ENCODE measurements at regions not wholly inside any gene's neighbourhood (a gene's known extent, or its start where the extent isn't known, plus 50 kb on each side); places are given as distances from the start of the nearest gene placed in this dataset.
"Not testable (repeated sequence)": the region's sequence is repeated elsewhere in the genome, so short reads cannot be mapped to it uniquely, and the experiment has no call there.

DNA sequence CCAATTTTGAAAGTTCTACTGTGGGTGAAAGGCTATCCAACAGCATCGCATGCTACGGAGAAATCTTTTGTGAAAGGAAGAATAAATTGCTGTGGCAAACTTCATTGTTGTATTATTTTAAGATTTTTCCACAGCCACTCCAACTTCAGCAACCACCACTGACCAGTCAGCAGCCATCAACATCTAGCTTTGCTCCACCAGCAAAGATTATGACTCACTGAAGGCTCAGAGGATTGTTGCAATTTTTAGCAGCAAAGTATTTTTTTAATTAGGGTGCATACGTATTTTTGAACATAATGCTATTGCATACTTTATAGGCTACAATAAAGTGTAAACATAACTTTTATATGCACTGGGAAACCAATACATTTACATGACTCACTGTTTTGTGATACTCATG, 493.5 kb downstream of the TFAP2A start:
- no peak for DNase-seq

DNA sequence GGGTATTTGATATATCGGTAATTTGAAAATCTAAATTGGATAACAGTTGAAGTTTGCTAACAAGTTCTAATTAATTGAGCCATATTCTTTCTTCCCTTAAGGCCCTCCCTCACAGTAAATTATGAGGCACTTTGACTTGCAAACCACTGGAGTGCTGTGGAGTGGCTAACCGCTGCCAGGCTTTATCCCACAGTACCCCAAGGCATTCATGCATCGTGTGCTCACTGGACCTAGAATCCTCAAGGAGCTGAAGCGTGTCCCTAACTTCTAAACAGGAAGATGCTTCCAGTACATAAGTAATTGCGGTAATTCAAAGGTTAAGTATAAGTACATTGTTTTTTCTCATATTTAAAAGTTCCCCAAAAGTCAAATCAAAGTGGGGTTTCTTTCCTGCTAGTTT, 499.9 kb downstream of the TFAP2A start:
- DNase-seq = no peak

DNA sequence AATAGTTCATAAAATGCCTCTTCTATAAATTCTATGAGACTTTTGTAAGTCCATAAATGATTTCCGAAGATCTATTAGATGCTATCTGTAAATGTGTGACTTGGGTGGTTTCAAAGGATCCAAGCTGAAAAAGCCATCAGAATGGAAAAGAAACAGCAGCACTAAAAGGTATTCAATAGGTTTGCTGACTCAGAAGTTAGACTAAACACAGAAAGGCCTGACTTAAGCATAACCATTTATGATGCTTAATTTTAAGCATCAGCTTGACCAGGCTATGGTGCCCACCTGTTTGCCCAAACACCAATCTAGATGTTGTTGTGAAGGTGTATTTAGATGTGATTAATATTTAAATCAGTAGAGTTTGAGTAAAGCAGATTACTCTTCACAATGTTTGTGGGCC, 513.5 kb downstream of the TFAP2A start:
- no peak for DNase-seq

DNA sequence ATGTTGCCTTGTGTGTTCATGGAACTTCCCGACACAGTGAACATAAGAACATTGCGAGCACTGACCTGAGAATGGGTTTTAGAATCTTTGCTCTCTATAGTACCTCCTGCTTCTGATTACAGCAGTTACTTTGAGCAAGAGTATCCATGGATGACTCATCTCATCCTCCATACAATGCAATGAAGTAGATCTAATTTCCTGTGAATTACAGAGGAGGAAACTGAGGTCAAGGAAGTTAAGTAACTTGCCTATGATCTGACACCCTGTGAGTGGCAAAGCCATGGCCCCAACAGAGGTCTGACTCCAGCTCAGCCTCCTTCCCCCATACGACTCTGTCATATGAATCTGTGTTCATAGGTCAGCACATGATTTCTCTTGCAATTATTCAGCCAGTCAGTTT, 518.1 kb downstream of the TFAP2A start:
- no peak for DNase-seq

DNA sequence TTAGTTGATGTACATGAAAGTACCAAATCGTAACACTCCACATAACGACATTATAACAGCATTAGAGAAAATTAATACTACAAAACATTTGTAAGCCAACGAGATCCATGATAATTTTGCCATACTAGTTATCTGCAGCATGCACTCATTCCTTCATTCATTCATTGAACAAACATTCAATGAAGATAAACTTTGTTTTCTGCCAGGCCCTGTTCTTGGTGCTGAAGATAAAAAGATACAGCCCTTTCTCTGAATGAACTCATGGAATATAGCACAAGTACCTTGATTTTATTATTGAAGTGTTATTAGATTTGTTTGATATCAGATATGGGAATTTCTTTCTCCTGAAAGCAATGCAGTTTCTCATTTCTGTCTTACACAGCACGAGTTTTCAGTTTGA, 524.0 kb downstream of the TFAP2A start:
- no peak for DNase-seq

DNA sequence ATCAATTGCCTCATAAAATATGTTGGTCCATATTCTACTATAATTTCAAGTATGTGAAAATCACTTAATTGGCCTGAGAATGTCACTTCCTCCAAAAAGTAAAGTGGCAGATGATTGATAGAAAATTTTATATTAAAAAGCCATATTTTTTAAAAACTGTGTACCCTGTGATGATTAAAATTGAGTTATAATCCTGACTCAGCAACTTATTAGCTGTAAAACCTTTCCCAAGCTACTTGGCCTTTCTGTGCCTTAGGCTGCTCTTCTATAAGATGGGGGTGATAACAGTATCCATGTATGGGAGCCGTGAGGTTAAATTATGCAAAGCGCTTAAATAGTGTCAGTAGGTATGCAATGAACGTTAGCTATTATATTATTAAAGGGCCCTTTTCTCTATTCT, 524.4 kb downstream of the TFAP2A start:
- DNase-seq = no peak

DNA sequence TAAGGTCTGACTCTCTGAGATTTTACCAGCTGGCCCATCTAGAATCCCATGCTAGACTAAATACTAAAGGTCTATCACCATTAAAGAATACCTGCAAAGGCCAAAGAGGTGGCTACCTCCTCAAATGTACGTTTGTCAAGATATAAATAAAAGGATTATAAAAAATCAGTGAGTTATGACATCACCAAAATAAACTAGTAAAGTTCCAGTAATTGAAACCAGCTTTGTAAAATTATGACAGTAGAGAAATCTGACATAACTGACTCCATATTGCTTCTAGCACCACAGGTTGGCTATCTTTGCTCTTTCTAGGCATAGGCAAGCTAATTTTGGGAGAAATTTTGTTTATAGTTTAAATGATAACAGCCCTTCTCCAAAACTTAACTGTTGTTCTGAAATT, 536.3 kb downstream of the TFAP2A start:
- DNase-seq = no peak

DNA sequence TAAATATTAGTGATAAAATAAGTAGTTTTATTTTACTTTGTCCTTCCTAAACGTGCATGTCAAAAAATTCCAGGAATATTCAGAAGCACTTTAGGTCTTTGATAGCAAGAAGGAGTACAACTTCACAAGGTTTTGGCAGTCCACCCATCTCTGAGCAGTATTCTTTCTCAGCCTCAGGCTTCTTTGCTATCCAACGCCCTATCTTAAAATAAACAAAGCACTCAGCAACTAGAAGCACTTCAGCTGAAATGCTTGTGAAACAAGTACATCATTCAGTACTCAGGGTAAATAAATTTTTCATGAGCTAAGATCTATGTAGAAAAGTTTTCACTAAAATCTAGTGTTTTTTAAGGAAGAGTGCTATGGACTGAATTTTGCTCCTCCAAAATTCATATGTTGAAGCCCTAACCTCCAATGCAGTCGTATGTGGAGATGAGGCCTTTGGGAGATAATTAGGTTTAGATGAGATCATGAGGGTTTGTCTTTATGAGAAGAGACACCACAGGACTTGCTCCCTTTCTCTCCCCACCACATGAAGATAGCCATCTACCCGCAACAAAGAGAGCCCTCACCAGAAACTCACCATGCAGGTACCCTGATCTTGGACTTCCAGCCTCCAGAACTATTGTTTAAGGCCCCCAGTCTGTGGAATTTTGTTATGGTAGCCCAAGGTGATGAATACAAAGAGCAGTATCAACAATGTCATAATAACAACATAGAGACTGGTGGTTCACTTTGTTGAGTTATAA, 539.1 kb downstream of the TFAP2A start:
- no peak for DNase-seq

DNA sequence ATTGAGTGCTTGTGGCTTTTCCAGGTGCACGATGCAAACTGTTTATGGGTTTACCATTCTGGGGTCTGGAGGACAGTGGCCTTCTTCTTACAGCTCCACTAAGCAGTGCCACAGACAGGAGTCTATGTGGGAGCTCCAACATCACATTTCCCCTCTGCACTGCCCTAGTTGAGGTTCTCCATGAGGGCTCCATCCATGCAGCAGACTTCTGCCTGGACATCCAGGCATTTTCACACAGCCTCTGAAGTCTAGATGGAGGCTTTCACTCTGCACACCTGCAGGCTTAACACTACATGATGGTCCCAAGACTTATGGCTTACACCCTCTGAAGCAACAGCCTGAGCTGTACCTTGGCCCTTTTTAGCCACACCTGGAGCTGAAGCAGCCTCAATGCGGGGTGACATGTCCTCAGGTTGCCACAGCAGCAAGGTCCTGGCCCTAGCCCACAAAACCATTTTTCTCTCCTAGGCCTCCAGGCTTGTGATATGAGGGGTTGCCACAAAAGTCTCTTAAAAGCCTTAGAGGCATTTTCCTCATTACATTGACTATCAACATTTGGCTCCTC, 552.2 kb downstream of the TFAP2A start:
- DNase-seq = no peak

DNA sequence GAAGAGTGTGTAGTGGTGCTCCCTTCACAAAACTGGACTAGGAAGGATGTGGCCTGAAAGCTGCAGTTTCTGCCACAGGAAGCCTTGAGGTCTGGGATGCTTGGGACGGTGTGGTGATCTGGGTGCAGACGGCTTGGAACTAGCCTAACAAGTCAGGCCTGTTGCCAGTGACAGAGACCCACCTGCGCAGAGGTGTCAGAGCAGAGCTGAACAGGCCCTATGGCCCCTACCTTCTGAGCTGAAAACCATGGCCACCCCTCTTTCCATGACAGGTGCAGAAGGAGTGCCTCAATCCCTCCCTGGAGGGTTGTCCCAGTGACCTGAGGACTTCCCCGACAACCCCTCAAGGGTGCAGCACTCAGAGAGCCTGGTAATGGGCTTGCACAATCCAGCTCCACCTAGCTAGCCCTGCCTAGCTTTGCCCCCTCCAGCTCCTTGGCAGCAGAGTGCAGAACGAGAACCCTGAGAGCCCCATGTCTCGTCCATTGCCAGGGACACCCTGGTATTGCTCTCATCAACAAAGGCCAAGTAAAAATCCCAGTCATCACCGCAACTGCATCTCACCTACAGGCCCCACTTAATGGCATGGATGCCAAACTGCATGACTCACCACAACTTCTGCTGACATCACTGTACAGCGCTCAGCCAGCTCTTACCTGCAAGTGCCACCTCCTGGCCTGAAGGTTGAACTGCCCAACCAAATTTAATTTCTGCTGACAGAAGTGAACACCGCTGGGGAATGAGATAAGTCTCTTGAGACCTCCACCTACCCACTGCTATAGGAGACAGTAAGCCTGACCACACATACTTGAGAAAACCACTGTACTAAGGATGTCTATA, 563.1 kb downstream of the TFAP2A start:
- no peak for DNase-seq

DNA sequence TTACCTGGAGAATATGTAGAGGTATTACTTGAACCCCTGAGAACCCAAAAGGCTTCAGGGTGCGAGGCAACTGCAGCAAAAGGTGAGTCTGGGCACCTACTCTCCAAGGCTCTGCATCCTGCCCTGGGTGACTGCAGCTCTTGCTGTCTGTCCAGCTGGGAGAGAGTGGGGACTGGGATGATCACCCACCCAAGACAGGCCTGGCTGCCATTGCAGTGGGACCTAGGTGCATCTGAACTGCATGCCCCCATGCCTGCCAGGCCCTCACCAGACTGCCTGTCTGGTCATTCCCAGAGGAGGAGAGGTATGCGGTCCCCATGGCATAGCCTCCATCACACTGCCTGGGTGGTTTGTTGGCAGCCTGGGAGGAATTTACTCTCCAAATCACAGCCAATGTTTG, 563.9 kb downstream of the TFAP2A start:
- no peak for DNase-seq

DNA sequence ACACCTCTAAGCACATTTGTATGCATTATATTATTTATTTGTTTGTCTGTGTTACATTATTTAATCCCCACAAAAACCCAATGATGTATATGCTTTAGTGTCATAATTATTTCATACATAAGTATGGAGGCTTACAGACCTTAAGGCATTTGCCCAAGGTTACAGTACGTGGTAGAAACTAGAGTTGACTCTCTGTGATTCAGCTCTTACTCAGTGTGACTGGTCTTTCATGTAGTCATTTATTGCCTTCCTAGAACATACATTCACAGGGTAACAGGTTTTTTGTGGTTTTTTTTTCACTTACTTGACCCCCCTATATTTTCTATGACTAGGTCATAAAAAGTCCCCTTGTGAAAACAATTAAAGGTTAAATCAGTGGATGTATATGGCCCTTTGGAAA, 566.8 kb downstream of the TFAP2A start:
- no peak for DNase-seq

DNA sequence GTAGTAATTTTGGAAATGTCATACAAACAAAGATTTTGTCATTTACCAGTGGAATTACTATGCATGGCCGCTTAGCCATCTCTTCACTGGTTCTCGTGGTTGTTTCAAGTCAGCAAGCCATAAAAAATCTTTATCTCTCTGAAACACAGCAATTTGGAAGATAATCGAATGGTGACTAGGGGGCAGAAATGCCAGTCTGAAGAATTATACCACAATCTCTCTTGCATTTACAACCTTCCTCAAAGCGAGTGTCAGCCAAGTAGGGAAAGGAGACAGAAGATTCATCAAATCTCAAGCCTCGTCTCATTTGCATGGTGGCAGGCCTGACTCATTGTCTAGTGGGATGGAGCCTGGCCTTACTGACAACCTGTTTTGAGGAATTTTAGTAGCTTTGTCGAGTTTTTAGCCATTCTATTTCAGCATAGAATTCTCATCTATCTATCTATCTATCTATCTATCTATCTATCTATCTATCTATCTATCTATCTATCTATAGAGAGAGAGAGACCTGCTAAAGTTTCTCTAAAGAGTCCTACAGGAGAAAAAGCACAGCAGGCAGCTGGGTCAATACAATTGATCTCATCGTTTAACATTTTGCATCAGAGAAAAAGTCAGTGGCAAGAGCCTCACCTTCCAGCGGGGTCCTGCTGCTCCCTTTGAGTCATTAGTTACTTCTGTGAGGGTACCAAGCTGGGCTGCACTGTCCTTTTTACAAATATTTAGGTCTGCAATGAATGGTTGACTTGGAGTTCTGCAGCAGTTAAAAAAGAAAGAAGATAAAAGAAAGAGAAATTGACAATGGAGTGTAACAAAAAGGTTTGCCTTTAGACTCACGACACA, 572.8 kb downstream of the TFAP2A start:
- DNase-seq = no peak

DNA sequence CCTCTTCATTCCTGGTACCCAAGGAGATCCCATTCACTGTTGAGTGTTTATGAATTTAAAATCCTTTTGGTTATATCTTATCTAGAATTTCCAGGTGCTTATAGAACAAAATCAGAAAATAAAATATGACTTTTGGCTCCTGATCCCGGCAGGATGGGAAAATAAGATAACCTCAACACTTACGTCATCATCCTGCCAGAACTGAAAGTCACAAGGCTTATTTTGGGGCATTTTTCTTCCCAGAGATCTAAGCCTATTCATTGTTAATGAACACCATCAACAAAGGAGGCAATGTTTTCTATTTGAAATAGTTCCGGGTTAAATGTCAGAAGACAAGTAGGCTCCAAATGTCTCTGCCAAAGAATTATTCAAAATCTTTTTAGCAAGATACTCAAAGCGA, 580.6 kb downstream of the TFAP2A start:
- no peak for DNase-seq

DNA sequence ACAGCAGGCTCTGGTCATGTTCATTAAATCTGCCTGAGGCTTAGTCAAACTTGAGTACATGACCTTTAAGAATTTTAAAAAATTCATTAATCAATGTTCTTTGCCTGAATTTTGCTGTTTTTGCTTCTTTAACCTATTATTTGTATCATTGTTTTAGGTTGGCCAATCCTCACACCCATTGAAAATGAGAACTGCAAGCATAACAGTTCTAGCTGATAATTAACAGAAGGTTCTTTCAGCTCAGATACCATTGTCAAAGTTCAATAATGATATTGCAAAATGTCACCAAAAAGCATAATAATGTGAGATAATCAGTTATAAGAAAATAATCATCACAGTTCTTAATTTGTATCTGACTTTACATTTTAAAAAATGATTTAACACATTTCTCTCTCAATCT, 583.1 kb downstream of the TFAP2A start:
- DNase-seq = no peak

DNA sequence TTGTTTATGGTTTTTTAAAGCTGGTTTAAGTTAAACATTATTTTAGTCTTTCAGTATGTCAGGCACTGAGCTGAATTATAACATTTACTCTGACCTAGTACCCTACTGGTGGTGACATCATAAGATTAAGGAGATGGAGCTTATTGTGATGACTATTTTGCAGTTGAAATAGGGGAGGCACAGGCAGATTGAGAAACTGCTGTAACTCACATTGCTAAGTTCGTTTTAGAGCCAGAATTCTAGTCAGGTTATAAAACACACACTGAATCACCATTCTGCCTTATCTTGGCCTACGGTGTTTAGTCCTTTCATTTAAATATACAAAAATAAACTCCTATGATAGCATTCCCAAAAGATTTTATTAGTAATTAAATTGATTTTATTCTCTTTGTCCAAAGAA, 584.1 kb downstream of the TFAP2A start:
- DNase-seq = no peak

DNA sequence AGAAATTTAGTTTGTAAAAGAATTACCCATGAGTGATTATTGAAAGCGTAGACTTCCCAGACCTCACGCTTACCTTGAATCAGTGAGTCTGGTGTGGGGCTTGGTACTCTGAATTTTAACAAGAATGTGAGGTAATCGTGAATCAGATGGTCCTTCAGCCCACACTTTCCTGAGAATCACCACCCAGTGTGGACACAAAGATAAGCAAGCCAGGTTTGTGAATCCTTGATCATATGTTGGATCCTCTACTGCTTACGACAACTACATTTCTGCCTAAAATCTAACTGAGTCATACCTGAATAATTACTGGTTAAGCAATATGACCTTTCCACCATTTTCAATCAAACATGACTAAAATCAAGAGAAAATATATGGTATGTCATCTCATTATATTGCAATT, 589.3 kb downstream of the TFAP2A start:
- DNase-seq = no peak

DNA sequence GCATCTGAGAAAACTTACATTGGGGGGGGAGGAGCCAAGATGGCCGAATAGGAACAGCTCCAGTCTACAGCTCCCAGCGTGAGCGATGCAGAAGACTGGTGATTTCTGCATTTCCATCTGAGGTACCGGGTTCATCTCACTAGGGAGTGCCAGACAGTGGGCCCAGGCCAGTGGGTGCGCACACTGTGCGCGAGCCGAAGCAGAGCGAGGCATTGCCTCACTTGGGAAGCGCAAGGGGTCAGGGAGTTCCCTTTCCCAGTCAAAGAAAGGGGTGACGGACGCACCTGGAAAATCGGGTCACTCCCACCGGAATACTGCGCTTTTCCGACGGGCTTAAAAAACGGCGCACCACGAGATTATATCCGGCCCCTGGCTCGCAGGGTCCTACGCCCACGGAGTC, 604.1 kb downstream of the TFAP2A start:
- DNase-seq = not testable (repeated sequence)

DNA sequence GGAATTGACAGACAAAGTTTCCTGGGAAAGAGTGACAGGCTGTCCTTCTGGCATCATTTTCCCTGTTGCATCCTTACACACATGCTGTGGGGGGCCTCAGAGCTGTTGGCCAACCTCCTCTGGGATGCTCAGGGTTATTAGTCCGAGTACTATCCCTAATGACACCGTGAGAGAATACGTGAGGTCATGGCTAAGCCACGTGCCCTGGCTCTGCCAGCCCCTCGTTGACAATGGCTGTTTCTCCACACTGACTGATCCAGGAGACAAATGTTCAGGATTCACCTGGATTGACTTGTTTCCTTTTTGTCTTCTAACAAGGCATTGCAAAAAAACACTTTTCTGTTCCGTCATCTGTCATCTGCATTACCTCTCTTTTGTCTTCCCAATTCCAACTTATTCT, 604.6 kb downstream of the TFAP2A start:
- DNase-seq = no peak

DNA sequence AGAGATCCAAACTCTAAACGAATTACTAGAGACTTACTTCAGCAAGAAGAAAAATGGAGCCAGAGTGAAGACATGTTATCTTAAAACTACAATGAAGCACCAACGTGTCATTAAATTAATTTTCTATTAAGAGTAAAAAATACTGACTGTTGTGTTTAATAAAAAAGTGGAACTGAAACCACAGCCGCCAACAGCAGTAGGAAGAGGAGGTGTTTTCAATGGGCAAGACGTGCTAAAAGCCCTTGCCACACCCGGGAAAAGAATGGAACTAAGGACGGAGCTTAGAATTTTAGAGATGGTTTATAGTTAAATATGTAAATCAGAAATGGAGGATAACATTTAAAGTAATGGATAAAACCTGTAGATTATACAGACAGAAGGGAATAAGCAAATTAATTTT, 608.7 kb downstream of the TFAP2A start:
- no peak for DNase-seq

DNA sequence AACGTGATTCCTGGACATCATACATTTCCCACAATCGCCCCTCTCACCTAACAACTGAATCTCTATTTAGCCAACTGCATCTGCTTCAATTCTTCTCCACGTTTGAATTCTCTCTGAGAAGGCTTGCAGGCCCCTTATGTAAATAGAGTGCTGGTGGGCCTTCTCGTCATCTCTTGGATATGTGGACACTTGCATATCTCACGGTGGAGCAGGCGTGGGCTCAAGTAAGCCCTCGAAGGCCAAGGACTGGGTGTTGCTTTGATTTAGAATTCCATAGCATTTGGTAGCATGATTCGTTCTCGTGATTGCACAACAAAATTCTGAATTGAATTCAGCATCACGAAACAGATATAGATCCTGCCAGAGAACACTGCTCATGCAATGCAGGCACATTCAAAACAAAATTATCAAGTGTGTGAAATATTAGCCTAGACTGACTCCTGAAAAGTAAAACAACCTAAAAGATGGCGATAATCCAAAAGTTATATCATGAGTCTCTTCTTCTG, 613.6 kb downstream of the TFAP2A start:
- no peak for DNase-seq

DNA sequence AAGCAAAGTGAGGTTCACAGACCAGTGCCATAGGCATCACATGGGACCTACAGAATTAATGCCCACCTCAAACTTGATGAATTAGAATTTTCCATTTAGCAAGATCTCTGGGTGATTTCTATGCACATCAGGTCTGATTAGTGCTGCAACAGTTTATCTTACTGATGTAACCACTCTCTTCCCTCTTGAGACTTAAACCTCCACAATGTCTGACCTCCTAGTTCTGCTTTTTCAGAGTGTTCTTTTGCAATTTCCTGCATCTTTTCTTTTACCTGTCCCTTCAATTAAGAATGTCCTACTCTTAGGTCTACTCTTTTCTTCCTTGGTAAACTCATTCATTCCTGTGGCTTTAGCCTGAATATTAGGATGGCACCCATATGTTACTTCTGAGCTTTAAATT, 615.3 kb downstream of the TFAP2A start:
- DNase-seq = no peak

DNA sequence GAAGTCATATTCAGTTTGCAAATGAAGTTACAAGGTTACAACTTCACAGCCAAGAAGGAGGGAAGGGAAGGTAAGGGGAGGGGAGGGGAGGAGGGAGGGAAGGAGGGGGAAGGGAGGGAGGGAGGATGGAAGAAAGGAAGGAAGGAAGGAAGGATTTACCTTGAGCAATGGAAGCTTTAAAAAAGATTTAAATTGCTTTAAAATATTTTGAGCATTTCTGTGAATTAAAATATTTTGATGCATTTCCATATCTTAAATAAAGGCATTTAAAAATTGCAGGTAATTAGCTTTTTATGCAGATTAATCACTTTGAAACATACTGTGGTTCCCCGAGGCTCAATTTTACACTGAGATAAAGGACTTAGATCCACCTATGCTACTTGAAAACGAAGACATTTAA, 618.0 kb downstream of the TFAP2A start:
- no peak for DNase-seq
